22Rv1 (cell line): ENCODE measurements at regions not wholly inside any gene's neighbourhood (a gene's known extent, or its start where the extent isn't known, plus 50 kb on each side); places are given as distances from the start of the nearest gene placed in this dataset.

ENCODE experiments used
- ZFX ChIP-seq: fragments of 450-650 bp; IDR thresholded peaks from 2 replicates; pipeline ENCODE4 v1.6.1; 2017; ENCODE audit warnings: antibody characterized with exemption, borderline replicate concordance
- TF ChIP-seq, protein P1 (sequence below): fragments of 450-650 bp; IDR thresholded peaks from 2 replicates; pipeline ENCODE4 v1.5.1; 2017; ENCODE audit warnings: mild to moderate bottlenecking

DNA sequence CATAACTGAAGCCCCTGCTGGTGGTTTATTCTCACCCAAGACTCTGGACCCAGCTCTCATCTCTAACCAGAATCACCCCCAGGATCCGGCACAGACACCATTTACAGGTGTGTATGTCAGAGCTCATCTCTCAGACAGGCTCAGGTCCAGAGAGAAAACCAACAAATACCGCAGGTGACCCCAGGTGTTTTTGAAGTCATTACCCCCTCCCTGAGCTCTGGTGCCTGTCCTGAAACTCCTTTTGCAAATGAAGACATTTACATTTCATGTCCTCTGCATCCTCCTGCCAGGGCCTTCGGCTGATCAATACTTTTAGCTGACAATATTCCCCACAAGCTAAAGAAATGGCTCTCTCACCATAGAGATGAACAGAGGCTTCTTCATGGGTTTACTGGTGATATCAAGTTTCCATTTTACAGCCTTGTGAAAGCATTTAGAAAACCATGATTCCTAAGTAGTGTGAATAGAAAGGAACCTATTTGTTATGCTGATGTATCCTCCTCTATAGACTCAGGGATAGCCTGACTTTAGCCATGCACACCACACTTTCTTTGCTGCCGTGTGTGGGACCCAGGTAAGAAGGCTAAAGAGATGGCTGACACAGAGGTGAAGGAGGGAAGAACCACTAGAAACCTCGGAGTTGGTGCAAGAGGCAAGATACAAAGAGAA is 131.3 kb downstream of the KCTD15 start:
- TF ChIP-seq, protein P1, sequence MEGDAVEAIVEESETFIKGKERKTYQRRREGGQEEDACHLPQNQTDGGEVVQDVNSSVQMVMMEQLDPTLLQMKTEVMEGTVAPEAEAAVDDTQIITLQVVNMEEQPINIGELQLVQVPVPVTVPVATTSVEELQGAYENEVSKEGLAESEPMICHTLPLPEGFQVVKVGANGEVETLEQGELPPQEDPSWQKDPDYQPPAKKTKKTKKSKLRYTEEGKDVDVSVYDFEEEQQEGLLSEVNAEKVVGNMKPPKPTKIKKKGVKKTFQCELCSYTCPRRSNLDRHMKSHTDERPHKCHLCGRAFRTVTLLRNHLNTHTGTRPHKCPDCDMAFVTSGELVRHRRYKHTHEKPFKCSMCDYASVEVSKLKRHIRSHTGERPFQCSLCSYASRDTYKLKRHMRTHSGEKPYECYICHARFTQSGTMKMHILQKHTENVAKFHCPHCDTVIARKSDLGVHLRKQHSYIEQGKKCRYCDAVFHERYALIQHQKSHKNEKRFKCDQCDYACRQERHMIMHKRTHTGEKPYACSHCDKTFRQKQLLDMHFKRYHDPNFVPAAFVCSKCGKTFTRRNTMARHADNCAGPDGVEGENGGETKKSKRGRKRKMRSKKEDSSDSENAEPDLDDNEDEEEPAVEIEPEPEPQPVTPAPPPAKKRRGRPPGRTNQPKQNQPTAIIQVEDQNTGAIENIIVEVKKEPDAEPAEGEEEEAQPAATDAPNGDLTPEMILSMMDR = no peak
- no peak for TF ChIP-seq ZFX
